Stimulated activated CD4-positive, alpha-beta T cell treated with anti-CD3 and anti-CD28 coated beads, Interleukin-4, amount 100 ng/mL, for 1 hour (primary cell): ENCODE measurements at regions not wholly inside any gene's neighbourhood (a gene's known extent, or its start where the extent isn't known, plus 50 kb on each side); places are given as distances from the start of the nearest gene placed in this dataset.

Source experiments
- DNase-seq: peaks from one replicate; pipeline ENCODE4 v3.0.0-alpha.2; 2020

- DNase-seq = no peak
Observed at GRCh38 chr3:43206632-43207031, 79.7 kb upstream of the SNRK start.

- no peak for DNase-seq
Observed at GRCh38 chr3:43206105-43206504, 80.2 kb upstream of the SNRK start.

- no peak for DNase-seq
Observed at GRCh38 chr3:43203022-43203421, 83.3 kb upstream of the SNRK start.

- no peak for DNase-seq
Observed at GRCh38 chr3:43201581-43201980, 84.8 kb upstream of the SNRK start.

DNA sequence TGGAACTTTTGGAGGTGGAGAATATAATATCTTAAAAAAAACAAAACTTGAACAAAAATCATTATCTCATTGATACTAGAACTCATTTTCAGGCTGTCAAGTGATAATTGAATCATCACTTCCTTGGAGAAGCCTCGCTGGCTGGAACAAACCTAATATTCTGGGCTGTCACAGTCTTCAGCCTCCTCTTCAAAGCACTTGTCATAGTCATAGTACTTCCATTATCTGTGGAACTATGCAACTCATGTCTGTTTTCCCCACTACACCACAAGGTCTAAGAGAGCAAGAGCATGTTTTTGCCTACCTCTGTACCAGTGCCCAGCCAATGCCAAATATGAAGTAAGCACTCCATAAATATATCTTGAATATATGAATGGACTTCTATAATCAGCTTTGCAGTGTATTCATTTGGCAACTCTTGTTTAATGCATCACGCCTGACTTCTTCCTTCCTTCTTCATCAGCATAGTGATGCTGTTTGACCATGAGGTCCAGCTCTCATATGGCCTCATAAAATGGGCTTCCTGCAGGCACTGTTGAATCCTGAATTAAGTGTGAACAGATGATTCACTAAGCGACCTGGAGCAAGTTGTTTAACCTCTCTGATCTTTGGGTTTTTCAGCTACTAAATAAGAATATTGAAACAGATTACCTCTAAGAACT lies 86.6 kb upstream of the SNRK start:
- no peak for DNase-seq

- no peak for DNase-seq
Observed at GRCh38 chr3:43198791-43199644, 87.3 kb upstream of the SNRK start.

GRCh38 chr3:43198301-43198700 lies 88.0 kb upstream of the SNRK start:
- DNase-seq = no peak

- no peak for DNase-seq
Observed at GRCh38 chr3:43197181-43197580, 89.2 kb upstream of the SNRK start.

- DNase-seq = no peak
Observed at GRCh38 chr3:43196721-43197120, 89.6 kb upstream of the SNRK start.

GRCh38 chr3:43195115-43195498 lies 89.2 kb upstream of the POMGNT2 start:
- DNase-seq = no peak

DNA sequence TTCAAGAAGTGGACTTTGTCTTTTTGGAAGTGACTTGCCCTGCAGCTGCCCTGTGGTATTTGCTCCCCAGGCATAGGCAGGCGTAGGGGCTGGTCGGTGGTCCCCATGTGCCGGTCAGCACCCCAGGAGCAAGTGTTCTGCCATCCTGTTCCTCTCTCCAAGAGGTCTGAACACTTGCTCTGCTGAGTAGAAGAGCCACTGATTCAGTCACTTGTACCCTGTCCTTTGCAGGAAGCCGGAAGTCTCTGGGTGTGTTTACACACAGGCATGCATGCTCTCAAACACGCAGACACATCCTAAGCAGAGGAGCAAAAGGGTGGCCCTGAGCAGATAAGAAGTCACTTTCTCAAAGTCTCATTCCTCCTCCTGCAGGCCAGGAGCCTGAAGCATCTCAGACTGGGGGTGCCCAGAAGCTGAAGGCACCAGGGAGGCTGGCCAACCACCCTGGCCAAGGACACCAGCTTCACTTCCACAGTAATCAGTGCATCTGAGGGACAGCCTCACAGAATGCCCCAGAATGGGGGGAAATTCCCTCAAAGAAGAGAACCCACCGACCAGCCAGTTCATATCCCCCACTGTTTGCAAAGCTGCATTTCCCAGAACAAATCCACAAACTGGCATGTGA lies 88.7 kb upstream of the POMGNT2 start:
- no peak for DNase-seq

- no peak for DNase-seq
Observed at GRCh38 chr3:43194069-43194468, 88.2 kb upstream of the POMGNT2 start.

DNA sequence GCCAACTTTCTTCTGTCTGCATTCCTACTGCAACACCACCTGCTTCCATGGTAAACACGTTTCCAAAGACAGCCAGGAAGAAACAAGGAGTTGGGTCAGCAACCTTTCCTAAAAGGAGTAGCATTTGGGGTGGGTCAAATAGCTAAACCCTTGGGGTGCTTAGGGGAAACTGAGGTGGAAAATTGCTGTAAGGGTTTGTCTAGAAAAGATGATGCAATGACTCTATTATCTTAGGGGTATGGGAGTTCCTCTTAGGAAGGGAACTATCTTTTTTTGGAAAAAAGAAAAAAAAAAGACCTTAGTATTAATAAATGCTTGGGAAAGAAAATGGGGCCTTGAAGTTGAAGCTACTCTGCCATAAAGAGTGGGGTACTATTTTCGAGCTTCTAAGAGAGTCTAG lies 86.1 kb upstream of the POMGNT2 start:
- DNase-seq = no peak

DNA sequence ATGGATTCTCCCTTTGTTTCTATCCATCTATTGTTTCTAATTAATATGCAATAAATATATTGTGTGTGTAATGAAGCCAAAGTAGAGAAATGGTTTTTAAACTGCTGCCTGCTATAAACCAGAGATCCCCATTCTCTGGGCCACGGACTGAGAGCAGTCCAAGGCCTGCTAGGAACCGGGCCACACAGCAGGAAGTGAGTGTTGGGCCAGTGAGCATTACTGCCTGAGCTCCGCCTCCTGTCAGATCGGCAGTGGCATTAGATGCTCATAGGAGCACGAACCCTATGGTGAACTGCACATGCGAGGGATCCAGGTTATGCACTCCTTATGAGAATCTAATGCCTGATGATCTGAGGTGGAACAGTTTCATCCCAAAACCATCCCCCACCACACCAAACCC lies 85.2 kb upstream of the POMGNT2 start:
- no peak for DNase-seq

DNA sequence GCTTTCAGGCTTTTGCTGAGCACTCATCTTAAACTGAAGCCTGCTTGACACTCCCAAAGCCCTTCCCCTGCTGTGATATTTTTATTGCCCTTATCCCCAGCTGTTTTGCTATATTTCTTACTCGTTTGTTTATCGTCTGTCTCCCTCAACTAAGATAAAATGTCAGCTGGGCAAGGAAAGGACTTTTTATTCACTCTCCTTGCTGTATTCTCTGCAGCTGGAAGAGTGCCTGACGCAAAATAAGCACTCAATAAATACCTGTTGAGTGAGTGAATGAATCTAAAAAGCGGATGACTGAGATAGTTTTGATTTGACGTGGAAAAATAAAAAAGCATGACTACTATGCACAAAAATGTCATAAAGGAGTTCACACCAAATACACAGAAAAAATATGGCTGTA lies 84.8 kb upstream of the POMGNT2 start:
- DNase-seq = no peak

DNA sequence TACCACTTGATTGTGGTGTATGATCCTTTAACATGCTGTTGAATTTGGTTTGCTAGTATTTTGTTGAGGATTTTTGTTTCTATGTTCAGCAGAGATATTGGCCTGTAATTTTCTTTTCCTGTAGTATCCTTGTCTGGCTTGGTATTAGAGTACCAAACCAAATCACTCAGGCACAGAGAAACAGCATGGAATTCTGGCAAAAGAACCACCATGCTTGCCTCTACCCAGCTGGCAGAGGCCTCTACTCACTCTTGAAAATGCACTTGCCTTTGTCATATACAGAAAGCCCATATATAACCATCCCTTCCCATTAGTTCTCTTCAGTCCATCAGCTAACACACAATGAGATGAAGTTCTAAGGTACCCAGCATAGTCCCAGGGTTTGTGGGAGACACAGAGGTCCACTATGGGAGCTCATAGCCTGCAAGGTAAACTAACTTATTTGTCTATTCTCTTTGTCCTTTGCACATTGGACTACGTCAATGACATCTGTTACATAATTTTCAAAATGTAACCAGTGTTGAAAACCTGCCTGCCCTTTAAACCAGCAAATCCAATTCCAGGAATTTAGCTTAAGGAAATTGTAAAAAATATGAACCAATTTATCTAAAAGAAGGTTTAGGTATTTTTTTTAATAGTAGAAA lies 82.1 kb upstream of the POMGNT2 start:
- no peak for DNase-seq

DNA sequence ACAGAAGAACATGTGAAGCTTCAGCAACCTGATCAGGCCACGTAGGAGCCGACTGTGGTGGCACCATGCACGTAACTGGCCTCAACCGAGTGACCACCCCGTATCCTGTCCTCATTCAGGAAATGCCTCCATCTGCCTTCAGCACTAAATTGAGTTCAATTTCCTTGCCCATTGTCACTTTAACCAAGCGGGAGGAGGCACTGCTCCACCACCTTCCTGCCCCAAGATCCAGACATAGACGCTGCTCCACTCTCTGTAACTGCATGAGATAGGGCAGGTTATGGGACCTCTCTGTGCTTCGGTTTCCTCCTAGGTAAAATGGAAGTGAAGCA lies 80.1 kb upstream of the POMGNT2 start:
- no peak for DNase-seq

DNA sequence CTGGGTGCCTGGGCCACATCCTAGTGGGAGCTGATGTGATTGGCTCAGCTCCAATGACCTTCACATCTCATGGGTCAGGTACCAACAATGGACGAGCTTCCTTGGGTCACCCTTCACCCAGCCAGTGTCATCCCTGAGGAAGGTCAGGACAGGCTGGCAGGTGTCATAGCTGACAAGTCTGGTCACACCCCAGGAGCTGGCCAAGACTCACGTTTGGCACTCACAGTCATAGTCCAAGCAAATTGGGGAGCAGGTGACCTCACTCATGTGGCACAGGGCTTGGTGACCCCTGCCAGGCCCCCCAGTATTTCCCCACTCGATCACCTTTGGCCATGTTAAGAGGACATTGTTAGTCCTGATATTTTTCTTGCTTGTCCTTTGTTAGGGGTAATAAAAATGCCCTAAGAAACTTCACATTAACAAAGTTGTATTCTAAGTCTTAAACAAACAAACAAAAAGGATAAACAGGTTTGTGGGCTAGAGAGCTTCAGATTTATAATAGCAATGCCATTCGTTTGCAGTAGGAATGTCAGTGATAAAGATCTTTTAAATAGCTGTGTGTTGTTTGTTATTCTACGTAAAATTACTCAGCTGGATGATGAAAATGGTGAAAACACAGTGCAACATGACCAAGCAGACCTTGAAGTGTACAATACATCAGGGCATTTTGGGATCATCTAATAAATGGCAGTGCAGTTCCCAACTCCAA lies 79.5 kb upstream of the POMGNT2 start:
- no peak for DNase-seq

GRCh38 chr3:43183456-43183855 lies 77.6 kb upstream of the POMGNT2 start:
- no peak for DNase-seq

DNA sequence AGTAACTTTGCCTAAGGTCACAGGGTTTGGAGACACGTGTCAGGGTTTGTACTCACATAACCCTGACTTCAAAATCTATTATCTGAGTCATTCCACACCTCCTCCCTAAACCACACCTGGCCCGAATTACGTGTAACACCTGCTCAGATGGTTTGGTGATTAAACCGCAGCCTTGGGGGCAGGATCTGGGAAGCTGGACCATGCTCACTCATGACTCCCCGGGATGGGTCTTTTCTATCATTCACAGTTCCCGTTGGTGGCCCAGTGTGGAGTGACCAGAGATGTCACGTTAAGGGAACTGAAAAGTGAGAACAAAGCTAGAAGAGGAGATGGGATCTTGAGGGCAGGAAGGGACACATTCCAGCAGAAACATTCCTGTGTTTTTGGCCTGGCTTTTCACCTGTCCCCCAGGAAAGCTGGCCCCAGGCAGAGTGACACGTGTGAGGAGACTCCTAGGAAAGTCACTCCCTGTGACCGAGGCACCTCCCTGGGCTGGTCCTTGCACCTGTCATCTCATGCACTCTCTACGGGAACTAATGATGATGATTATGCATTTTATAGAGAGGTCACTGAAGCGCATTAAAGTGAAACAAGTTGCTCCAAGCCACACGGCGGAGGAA lies 75.4 kb upstream of the POMGNT2 start:
- DNase-seq = peak; percentile 21

GRCh38 chr3:43180694-43181093 lies 74.8 kb upstream of the POMGNT2 start:
- DNase-seq = no peak

GRCh38 chr3:43180027-43180426 lies 74.1 kb upstream of the POMGNT2 start:
- no peak for DNase-seq

DNA sequence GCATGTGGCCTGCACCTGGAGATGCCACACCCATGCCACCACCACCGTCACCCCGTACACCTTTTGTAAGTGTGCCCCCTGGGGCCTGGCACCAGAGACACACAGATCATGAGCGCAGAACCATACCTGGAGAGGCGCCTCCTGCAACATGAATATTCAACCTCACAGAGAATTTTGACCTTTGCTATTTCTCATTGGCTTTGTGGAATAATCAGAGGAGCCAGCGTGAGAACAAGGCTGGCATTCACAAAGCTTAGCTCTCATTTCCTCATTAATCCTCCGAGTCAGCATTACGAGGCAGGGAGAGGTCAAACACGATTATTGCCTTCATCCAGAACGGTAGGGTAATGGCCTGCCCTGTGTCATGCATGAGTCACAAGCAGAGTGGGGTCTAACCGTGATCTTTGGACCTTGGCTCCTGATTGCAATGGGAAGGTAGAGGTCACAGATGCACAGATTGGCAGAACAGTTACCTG lies 73.0 kb upstream of the POMGNT2 start:
- DNase-seq = no peak
